ENCODE measurements at regions not wholly inside any gene's neighbourhood (a gene's known extent, or its start where the extent isn't known, plus 50 kb on each side); places are given as distances from the start of the nearest gene placed in this dataset.

DNA sequence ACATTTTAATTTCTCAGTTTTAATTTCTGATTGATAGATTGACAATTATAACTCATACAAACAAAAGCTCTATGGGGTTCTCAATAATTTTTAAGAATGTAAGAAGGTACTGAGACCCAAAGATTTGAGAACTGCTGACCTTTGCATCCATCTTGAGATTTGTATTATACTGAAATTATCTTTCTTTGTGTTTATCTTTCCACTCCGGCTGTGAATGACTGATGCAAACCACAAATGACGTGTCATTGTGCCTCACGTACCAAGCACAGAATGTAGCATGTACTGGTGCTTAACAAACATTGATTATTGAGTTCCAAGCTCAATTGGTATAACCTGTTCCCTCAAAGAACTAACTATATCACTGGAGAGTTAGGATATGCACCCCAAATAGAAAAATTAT is 152.1 kb upstream of the SMLR1 start:
- peaks cover 23% of the 10 kb centered on the region for H3K9me3 Mint-ChIP-seq
- intact Hi-C loops (cut with micrococcal nuclease) = loop anchor here (5.0 kb wide), 1 partner anchor 48 kb away; no protein-coding TSS in a partner anchor
- H3K27me3 Mint-ChIP-seq = no peaks in the 10 kb centered on the region
- H3K36me3 Mint-ChIP-seq (ENCODE audit: low read depth) = peaks cover 9% of the 10 kb centered on the region
- no peak for DNase-seq
- no peak overlapping the region for H3K27ac Mint-ChIP-seq
- H3K4me3 Mint-ChIP-seq = no peak overlapping the region
- H3K4me1 Mint-ChIP-seq = peaks cover 13% of the 10 kb centered on the region

- H3K4me1 Mint-ChIP-seq = peaks cover 13% of the 10 kb centered on the region
- H3K36me3 Mint-ChIP-seq (ENCODE audit: low read depth) = peaks cover 9% of the 10 kb centered on the region
- no peak for DNase-seq
- H3K4me3 Mint-ChIP-seq = no peak overlapping the region
- peaks cover 22% of the 10 kb centered on the region for H3K9me3 Mint-ChIP-seq
- peak overlapping the region; percentile 30 for H3K27ac Mint-ChIP-seq
- intact Hi-C loops (cut with micrococcal nuclease) = loop anchor here (5.0 kb wide), 1 partner anchor 49 kb away; no protein-coding TSS in a partner anchor
- H3K27me3 Mint-ChIP-seq = no peaks in the 10 kb centered on the region
These were observed 151.0 kb upstream of the SMLR1 start for GRCh38 chr6:130676077-130676772.

GRCh38 chr6:130676773-130677144 is 150.4 kb upstream of the SMLR1 start:
- peaks cover 18% of the 10 kb centered on the region for H3K9me3 Mint-ChIP-seq
- H3K27me3 Mint-ChIP-seq = no peaks in the 10 kb centered on the region
- no peak for DNase-seq
- H3K4me3 Mint-ChIP-seq = no peak overlapping the region
- intact Hi-C loops (cut with micrococcal nuclease) = loop anchor here (5.0 kb wide), 1 partner anchor 49 kb away; no protein-coding TSS in a partner anchor
- peaks cover 13% of the 10 kb centered on the region for H3K4me1 Mint-ChIP-seq
- H3K36me3 Mint-ChIP-seq (ENCODE audit: low read depth) = peaks cover 9% of the 10 kb centered on the region
- peak overlapping the region; percentile 30 for H3K27ac Mint-ChIP-seq

GRCh38 chr6:130677312-130677711 is 149.9 kb upstream of the SMLR1 start:
- H3K27ac Mint-ChIP-seq = peak overlapping the region; percentile 35
- intact Hi-C loops (cut with micrococcal nuclease) = loop anchor here (5.0 kb wide), 1 partner anchor 50 kb away; no protein-coding TSS in a partner anchor

GRCh38 chr6:130677766-130678165 is 149.4 kb upstream of the SMLR1 start:
- peaks cover 13% of the 10 kb centered on the region for H3K4me1 Mint-ChIP-seq
- H3K27me3 Mint-ChIP-seq = no peaks in the 10 kb centered on the region
- peaks cover 12% of the 10 kb centered on the region for H3K9me3 Mint-ChIP-seq
- no peak overlapping the region for H3K27ac Mint-ChIP-seq
- peaks cover 9% of the 10 kb centered on the region for H3K36me3 Mint-ChIP-seq (ENCODE audit: low read depth)
- H3K4me3 Mint-ChIP-seq = no peak overlapping the region
- intact Hi-C loops (cut with micrococcal nuclease) = loop anchor here (5.0 kb wide), 1 partner anchor 50 kb away; no protein-coding TSS in a partner anchor
- DNase-seq = no peak

More at GRCh38 chr6:130677312-130677711, 149.9 kb upstream of the SMLR1 start:
- no peaks in the 10 kb centered on the region for H3K27me3 Mint-ChIP-seq
- H3K9me3 Mint-ChIP-seq = peaks cover 14% of the 10 kb centered on the region
- DNase-seq = no peak
- H3K36me3 Mint-ChIP-seq (ENCODE audit: low read depth) = peaks cover 9% of the 10 kb centered on the region
- no peak overlapping the region for H3K4me3 Mint-ChIP-seq
- peaks cover 13% of the 10 kb centered on the region for H3K4me1 Mint-ChIP-seq

GRCh38 chr6:130679684-130680083 is 147.5 kb upstream of the SMLR1 start:
- intact Hi-C loops (cut with micrococcal nuclease) = loop anchor here (5.0 kb wide), 1 partner anchor 52 kb away; no protein-coding TSS in a partner anchor

DNA sequence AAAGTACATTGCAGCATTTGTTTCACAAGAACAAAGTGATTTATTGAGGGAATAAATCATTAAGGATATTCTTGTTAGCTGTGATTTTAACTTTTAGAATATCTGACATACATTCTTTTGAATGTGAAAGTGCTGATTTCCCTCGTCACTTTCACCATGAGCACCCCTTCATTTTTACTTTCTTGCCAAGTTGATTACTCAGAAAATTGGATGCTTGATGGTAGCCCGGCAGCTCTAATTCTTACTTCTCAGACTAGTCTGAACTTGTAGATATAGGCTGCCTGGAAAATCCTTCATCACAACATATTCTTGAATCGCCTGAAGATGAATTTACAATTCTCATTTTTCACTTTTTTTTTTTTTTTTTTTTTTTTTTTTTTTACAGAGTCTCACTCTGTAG is 147.1 kb upstream of the SMLR1 start:
- Mint-ChIP-seq H3K36me3 (ENCODE audit: low read depth) (peaks cover 9% of the 10 kb centered on the region), H3K4me1 (peaks cover 14% of the 10 kb centered on the region), H3K27me3 (peaks cover 1% of the 10 kb centered on the region), H3K9me3 (peaks cover 12% of the 10 kb centered on the region), H3K27ac (no peak overlapping the region), H3K4me3 (no peak overlapping the region)
- intact Hi-C loops (cut with micrococcal nuclease) = no loop called here
- no peak for DNase-seq

More at GRCh38 chr6:130679684-130680083, 147.5 kb upstream of the SMLR1 start:
- Mint-ChIP-seq H3K4me1 (peaks cover 15% of the 10 kb centered on the region), H3K9me3 (peaks cover 12% of the 10 kb centered on the region), H3K27ac (no peak overlapping the region), H3K4me3 (no peak overlapping the region), H3K27me3 (peaks cover 1% of the 10 kb centered on the region), H3K36me3 (ENCODE audit: low read depth) (peaks cover 9% of the 10 kb centered on the region)
- DNase-seq = no peak

GRCh38 chr6:130681028-130681427 is 146.2 kb upstream of the SMLR1 start:
- Mint-ChIP-seq H3K27ac (no peak overlapping the region), H3K36me3 (ENCODE audit: low read depth) (peaks cover 9% of the 10 kb centered on the region), H3K4me1 (peaks cover 13% of the 10 kb centered on the region), H3K27me3 (peaks cover 1% of the 10 kb centered on the region), H3K4me3 (no peak overlapping the region), H3K9me3 (peaks cover 17% of the 10 kb centered on the region)
- intact Hi-C loops (cut with micrococcal nuclease) = no loop called here
- no peak for DNase-seq

- Mint-ChIP-seq H3K27ac (no peak overlapping the region), H3K4me3 (no peak overlapping the region), H3K36me3 (ENCODE audit: low read depth) (peaks cover 7% of the 10 kb centered on the region), H3K4me1 (peaks cover 6% of the 10 kb centered on the region), H3K9me3 (peaks cover 14% of the 10 kb centered on the region), H3K27me3 (peaks cover 1% of the 10 kb centered on the region)
- intact Hi-C loops (cut with micrococcal nuclease) = no loop called here
- no peak for DNase-seq
These were observed 145.1 kb upstream of the SMLR1 start for GRCh38 chr6:130682066-130682465.

- H3K4me3 Mint-ChIP-seq = no peak overlapping the region
- peaks cover 6% of the 10 kb centered on the region for H3K9me3 Mint-ChIP-seq
- H3K27ac Mint-ChIP-seq = peak overlapping the region; percentile 48
- intact Hi-C loops (cut with micrococcal nuclease) = no loop called here
- H3K27me3 Mint-ChIP-seq = peaks cover 1% of the 10 kb centered on the region
- DNase-seq = no peak
- peaks cover 2% of the 10 kb centered on the region for H3K4me1 Mint-ChIP-seq
- H3K36me3 Mint-ChIP-seq (ENCODE audit: low read depth) = no peaks in the 10 kb centered on the region
These were observed 143.3 kb upstream of the SMLR1 start for GRCh38 chr6:130683761-130684517.

- Mint-ChIP-seq H3K27me3 (no peaks in the 10 kb centered on the region), H3K27ac (no peak overlapping the region), H3K36me3 (ENCODE audit: low read depth) (peaks cover 18% of the 10 kb centered on the region), H3K9me3 (peaks cover 18% of the 10 kb centered on the region), H3K4me1 (peaks cover 24% of the 10 kb centered on the region), H3K4me3 (no peak overlapping the region)
- intact Hi-C loops (cut with micrococcal nuclease) = loop anchor here (10.0 kb wide), 1 partner anchor 178 kb away; no protein-coding TSS in a partner anchor
- no peak for DNase-seq
These were observed 134.5 kb upstream of the SMLR1 start for GRCh38 chr6:130692659-130693058.

DNA sequence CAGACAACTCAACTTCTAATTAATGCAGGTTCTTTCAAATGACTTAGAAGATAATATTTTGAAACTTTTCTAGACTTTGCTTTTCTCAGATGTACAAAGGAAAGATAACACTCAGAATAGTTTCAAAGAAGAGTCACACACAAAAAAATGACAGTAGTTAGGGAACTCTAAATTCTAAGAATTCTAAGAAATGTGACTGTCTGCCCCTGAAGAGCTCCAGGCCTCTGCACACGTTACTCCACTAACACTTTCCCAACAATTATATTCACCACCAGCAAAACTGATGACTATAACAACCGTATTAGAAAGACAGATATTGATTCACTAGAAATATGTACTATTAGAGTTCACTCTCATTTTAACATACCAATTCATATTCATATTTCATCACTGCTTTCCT is 133.3 kb upstream of the SMLR1 start:
- Mint-ChIP-seq H3K9me3 (peaks cover 18% of the 10 kb centered on the region), H3K4me3 (no peak overlapping the region), H3K27ac (no peak overlapping the region), H3K4me1 (peaks cover 26% of the 10 kb centered on the region), H3K36me3 (ENCODE audit: low read depth) (peaks cover 18% of the 10 kb centered on the region), H3K27me3 (no peaks in the 10 kb centered on the region)
- no peak for DNase-seq
- intact Hi-C loops (cut with micrococcal nuclease) = loop anchor here (10.0 kb wide), 1 partner anchor 179 kb away; no protein-coding TSS in a partner anchor

GRCh38 chr6:130694606-130695005 is 132.6 kb upstream of the SMLR1 start:
- Mint-ChIP-seq H3K4me3 (no peak overlapping the region), H3K9me3 (peaks cover 18% of the 10 kb centered on the region), H3K4me1 (peaks cover 26% of the 10 kb centered on the region), H3K36me3 (ENCODE audit: low read depth) (peaks cover 18% of the 10 kb centered on the region), H3K27ac (no peak overlapping the region), H3K27me3 (no peaks in the 10 kb centered on the region)
- DNase-seq = no peak
- intact Hi-C loops (cut with micrococcal nuclease) = loop anchor here (5.0 to 10.0 kb wide), 3 partner anchors 67 to 180 kb away; no protein-coding TSS in a partner anchor

DNA sequence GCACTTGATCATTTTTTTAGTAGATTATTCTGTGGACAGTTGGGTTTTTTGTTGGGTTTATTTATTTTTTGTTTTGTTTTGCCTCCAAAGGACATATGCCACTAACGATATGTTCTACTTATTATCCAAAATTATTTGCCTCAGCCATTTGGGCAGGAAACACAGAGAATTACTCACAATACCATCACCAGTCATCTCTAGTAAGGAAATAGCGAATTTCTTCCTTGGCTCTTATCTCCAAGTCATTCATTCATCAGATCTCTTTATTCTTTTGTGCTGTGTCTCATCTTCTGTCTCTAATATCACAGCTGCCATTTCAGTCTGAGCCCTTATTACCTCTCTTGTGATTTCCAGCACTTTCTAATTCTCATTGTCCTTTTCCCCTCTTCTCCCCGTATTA is 130.4 kb upstream of the SMLR1 start:
- H3K27ac Mint-ChIP-seq = no peak overlapping the region
- intact Hi-C loops (cut with micrococcal nuclease) = loop anchor here (5.0 to 10.0 kb wide), 3 partner anchors 70 to 182 kb away; no protein-coding TSS in a partner anchor
- H3K36me3 Mint-ChIP-seq (ENCODE audit: low read depth) = peaks cover 18% of the 10 kb centered on the region
- H3K9me3 Mint-ChIP-seq = peaks cover 18% of the 10 kb centered on the region
- no peaks in the 10 kb centered on the region for H3K27me3 Mint-ChIP-seq
- H3K4me1 Mint-ChIP-seq = peaks cover 30% of the 10 kb centered on the region
- DNase-seq = no peak
- no peak overlapping the region for H3K4me3 Mint-ChIP-seq

Data from activated CD4-positive, alpha-beta T cell treated with anti-CD3 and anti-CD28 coated beads, Interleukin-2, amount 10 ng/mL, durations not matched to agents 24 days and 14 days (primary cell).